ENCODE measurements at regions not wholly inside any gene's neighbourhood (a gene's known extent, or its start where the extent isn't known, plus 50 kb on each side); places are given as distances from the start of the nearest gene placed in this dataset.

- Histone ChIP-seq H3K27ac (ENCODE audit: low read length) (no peak overlapping the region), H3K4me3 (ENCODE audit: low read depth in 1 of 2, low read length in 2 of 2) (no peak overlapping the region), H3K9me3 (ENCODE audit: control insufficient read depth in 1 of 2, low read length in 2 of 2) (no peaks in the 10 kb centered on the region), H3K36me3 (ENCODE audit: control insufficient read depth in 1 of 2, insufficient read depth in 2 of 2, low read length in 2 of 2) (no peaks in the 10 kb centered on the region), H3K4me1 (ENCODE audit: control insufficient read depth in 1 of 2, insufficient read depth in 2 of 2, low read length in 2 of 2) (peaks cover 5 to 8% of the 10 kb centered on the region in 2 donors), H3K27me3 (ENCODE audit: low read depth, low read length) (no peaks in the 10 kb centered on the region)
Observed at GRCh38 chr1:25030674-25031589, 100.9 kb upstream of the RUNX3 start.

- H3K4me3 ChIP-seq (ENCODE audit: low read depth in 1 of 2, low read length in 2 of 2) = no peak overlapping the region
- no peak overlapping the region for H3K27ac ChIP-seq (ENCODE audit: low read length)
- H3K4me1 ChIP-seq (ENCODE audit: control insufficient read depth in 1 of 2, insufficient read depth in 2 of 2, low read length in 2 of 2) = peaks cover 5 to 8% of the 10 kb centered on the region in 2 donors
Observed at GRCh38 chr1:25030012-25030411, 99.9 kb upstream of the RUNX3 start.

GRCh38 chr1:25028907-25029599 lies 99.0 kb upstream of the RUNX3 start:
- H3K27me3 ChIP-seq (ENCODE audit: low read depth, low read length) = no peaks in the 10 kb centered on the region
- H3K4me3 ChIP-seq (ENCODE audit: low read depth in 1 of 2, low read length in 2 of 2) = no peak overlapping the region
- no peaks in the 10 kb centered on the region for H3K9me3 ChIP-seq (ENCODE audit: control insufficient read depth in 1 of 2, low read length in 2 of 2)
- no peak overlapping the region for H3K27ac ChIP-seq (ENCODE audit: low read length)
- peaks cover 5 to 8% of the 10 kb centered on the region in 2 donors for H3K4me1 ChIP-seq (ENCODE audit: control insufficient read depth in 1 of 2, insufficient read depth in 2 of 2, low read length in 2 of 2)
- H3K36me3 ChIP-seq (ENCODE audit: control insufficient read depth in 1 of 2, insufficient read depth in 2 of 2, low read length in 2 of 2) = no peaks in the 10 kb centered on the region

More at GRCh38 chr1:25030012-25030411, 99.9 kb upstream of the RUNX3 start:
- no peaks in the 10 kb centered on the region for H3K27me3 ChIP-seq (ENCODE audit: low read depth, low read length)
- no peaks in the 10 kb centered on the region for H3K9me3 ChIP-seq (ENCODE audit: control insufficient read depth in 1 of 2, low read length in 2 of 2)
- H3K36me3 ChIP-seq (ENCODE audit: control insufficient read depth in 1 of 2, insufficient read depth in 2 of 2, low read length in 2 of 2) = no peaks in the 10 kb centered on the region

- Histone ChIP-seq H3K4me1 (ENCODE audit: control insufficient read depth in 1 of 2, insufficient read depth in 2 of 2, low read length in 2 of 2) (peaks cover 5 to 8% of the 10 kb centered on the region in 2 donors), H3K36me3 (ENCODE audit: control insufficient read depth in 1 of 2, insufficient read depth in 2 of 2, low read length in 2 of 2) (no peaks in the 10 kb centered on the region), H3K27ac (ENCODE audit: low read length) (no peak overlapping the region), H3K4me3 (ENCODE audit: low read depth in 1 of 2, low read length in 2 of 2) (no peak overlapping the region), H3K27me3 (ENCODE audit: low read depth, low read length) (no peaks in the 10 kb centered on the region), H3K9me3 (ENCODE audit: control insufficient read depth in 1 of 2, low read length in 2 of 2) (no peaks in the 10 kb centered on the region)
Observed at GRCh38 chr1:25028587-25028906, 98.5 kb upstream of the RUNX3 start.

- Histone ChIP-seq H3K9me3 (ENCODE audit: control insufficient read depth in 1 of 2, low read length in 2 of 2) (no peaks in the 10 kb centered on the region), H3K4me3 (ENCODE audit: low read depth in 1 of 2, low read length in 2 of 2) (no peak overlapping the region), H3K27ac (ENCODE audit: low read length) (no peak overlapping the region), H3K36me3 (ENCODE audit: control insufficient read depth in 1 of 2, insufficient read depth in 2 of 2, low read length in 2 of 2) (no peaks in the 10 kb centered on the region), H3K27me3 (ENCODE audit: low read depth, low read length) (no peaks in the 10 kb centered on the region), H3K4me1 (ENCODE audit: control insufficient read depth in 1 of 2, insufficient read depth in 2 of 2, low read length in 2 of 2) (peaks cover 6 to 8% of the 10 kb centered on the region in 2 donors)
Observed at GRCh38 chr1:25027822-25028586, 97.9 kb upstream of the RUNX3 start.

GRCh38 chr1:25026730-25027450 lies 96.8 kb upstream of the RUNX3 start:
- Histone ChIP-seq H3K4me1 (ENCODE audit: control insufficient read depth in 1 of 2, insufficient read depth in 2 of 2, low read length in 2 of 2) (peaks cover 0 to 10% of the 10 kb centered on the region in 2 donors), H3K9me3 (ENCODE audit: control insufficient read depth in 1 of 2, low read length in 2 of 2) (no peaks in the 10 kb centered on the region), H3K27me3 (ENCODE audit: low read depth, low read length) (no peaks in the 10 kb centered on the region), H3K27ac (ENCODE audit: low read length) (no peak overlapping the region), H3K36me3 (ENCODE audit: control insufficient read depth in 1 of 2, insufficient read depth in 2 of 2, low read length in 2 of 2) (no peaks in the 10 kb centered on the region), H3K4me3 (ENCODE audit: low read depth in 1 of 2, low read length in 2 of 2) (no peak overlapping the region)

- no peak overlapping the region for H3K4me3 ChIP-seq (ENCODE audit: low read depth in 1 of 2, low read length in 2 of 2)
- H3K4me1 ChIP-seq (ENCODE audit: control insufficient read depth in 1 of 2, insufficient read depth in 2 of 2, low read length in 2 of 2) = peaks cover 0 to 9% of the 10 kb centered on the region in 2 donors
- no peaks in the 10 kb centered on the region for H3K9me3 ChIP-seq (ENCODE audit: control insufficient read depth in 1 of 2, low read length in 2 of 2)
- H3K27me3 ChIP-seq (ENCODE audit: low read depth, low read length) = no peaks in the 10 kb centered on the region
- no peak overlapping the region for H3K27ac ChIP-seq (ENCODE audit: low read length)
- H3K36me3 ChIP-seq (ENCODE audit: control insufficient read depth in 1 of 2, insufficient read depth in 2 of 2, low read length in 2 of 2) = no peaks in the 10 kb centered on the region
Observed at GRCh38 chr1:25026304-25026703, 96.2 kb upstream of the RUNX3 start.

GRCh38 chr1:25024615-25025350 lies 94.7 kb upstream of the RUNX3 start:
- Histone ChIP-seq H3K27me3 (ENCODE audit: low read depth, low read length) (no peaks in the 10 kb centered on the region), H3K27ac (ENCODE audit: low read length) (no peak overlapping the region), H3K36me3 (ENCODE audit: control insufficient read depth in 1 of 2, insufficient read depth in 2 of 2, low read length in 2 of 2) (no peaks in the 10 kb centered on the region), H3K4me1 (ENCODE audit: control insufficient read depth in 1 of 2, insufficient read depth in 2 of 2, low read length in 2 of 2) (peaks cover 0 to 9% of the 10 kb centered on the region in 2 donors), H3K4me3 (ENCODE audit: low read depth in 1 of 2, low read length in 2 of 2) (no peak overlapping the region), H3K9me3 (ENCODE audit: control insufficient read depth in 1 of 2, low read length in 2 of 2) (no peaks in the 10 kb centered on the region)

GRCh38 chr1:25023826-25024225 lies 93.8 kb upstream of the RUNX3 start:
- no peaks in the 10 kb centered on the region for H3K9me3 ChIP-seq (ENCODE audit: control insufficient read depth in 1 of 2, low read length in 2 of 2)
- H3K27ac ChIP-seq (ENCODE audit: low read length) = peak overlapping the region; percentile 35
- no peaks in the 10 kb centered on the region for H3K36me3 ChIP-seq (ENCODE audit: control insufficient read depth in 1 of 2, insufficient read depth in 2 of 2, low read length in 2 of 2)
- H3K4me3 ChIP-seq (ENCODE audit: low read depth in 1 of 2, low read length in 2 of 2) = no peak overlapping the region
- no peaks in the 10 kb centered on the region for H3K27me3 ChIP-seq (ENCODE audit: low read depth, low read length)
- peaks cover 0 to 9% of the 10 kb centered on the region in 2 donors for H3K4me1 ChIP-seq (ENCODE audit: control insufficient read depth in 1 of 2, insufficient read depth in 2 of 2, low read length in 2 of 2)

GRCh38 chr1:25023190-25023578 lies 93.1 kb upstream of the RUNX3 start:
- Histone ChIP-seq H3K9me3 (ENCODE audit: control insufficient read depth in 1 of 2, low read length in 2 of 2) (no peaks in the 10 kb centered on the region), H3K4me1 (ENCODE audit: control insufficient read depth in 1 of 2, insufficient read depth in 2 of 2, low read length in 2 of 2) (peaks cover 0 to 9% of the 10 kb centered on the region in 2 donors), H3K4me3 (ENCODE audit: low read depth in 1 of 2, low read length in 2 of 2) (no peak overlapping the region), H3K36me3 (ENCODE audit: control insufficient read depth in 1 of 2, insufficient read depth in 2 of 2, low read length in 2 of 2) (no peaks in the 10 kb centered on the region), H3K27ac (ENCODE audit: low read length) (peak overlapping the region; percentile 35), H3K27me3 (ENCODE audit: low read depth, low read length) (no peaks in the 10 kb centered on the region)

Measured in muscle layer of duodenum (tissue), 2 donors.